ENCODE measurements at regions not wholly inside any gene's neighbourhood (a gene's known extent, or its start where the extent isn't known, plus 50 kb on each side); places are given as distances from the start of the nearest gene placed in this dataset.
A peak's percentile ranks its signal among the peaks of the same experiment; 100 is the strongest.
"Not testable (repeated sequence)": the region's sequence is repeated elsewhere in the genome, so short reads cannot be mapped to it uniquely, and the experiment has no call there.

- DNase-seq (ENCODE audit: low read depth), result not testable (repeated sequence)
Measured at GRCh38 chr1:224028802-224029201, 85.1 kb upstream of the FBXO28 start.

- not testable (repeated sequence) for DNase-seq (ENCODE audit: low read depth)
Measured at GRCh38 chr1:224023122-224023521, 90.8 kb upstream of the FBXO28 start.

- DNase-seq (ENCODE audit: low read depth), result not testable (repeated sequence)
Measured at GRCh38 chr1:224022249-224022970, 91.5 kb upstream of the FBXO28 start.

- not testable (repeated sequence) for DNase-seq (ENCODE audit: low read depth)
Measured at GRCh38 chr1:224019866-224020265, 94.0 kb upstream of the FBXO28 start.

- DNase-seq (ENCODE audit: low read depth), result not testable (repeated sequence)
Measured at GRCh38 chr1:224015782-224016181, 98.1 kb upstream of the FBXO28 start.

GRCh38 chr1:224014330-224014649 lies 99.6 kb upstream of the FBXO28 start:
- no peak for DNase-seq (ENCODE audit: low read depth)

GRCh38 chr1:224013626-224014329 lies 100.1 kb upstream of the FBXO28 start:
- DNase-seq (ENCODE audit: low read depth), result not testable (repeated sequence)

GRCh38 chr1:224012807-224013434 lies 101.0 kb upstream of the FBXO28 start:
- DNase-seq (ENCODE audit: low read depth), result not testable (repeated sequence)

GRCh38 chr1:224012162-224012561 lies 101.7 kb upstream of the FBXO28 start:
- DNase-seq (ENCODE audit: low read depth), result not testable (repeated sequence)

GRCh38 chr1:224011751-224012150 lies 102.2 kb upstream of the FBXO28 start:
- not testable (repeated sequence) for DNase-seq (ENCODE audit: low read depth)

GRCh38 chr1:224011153-224011552 lies 102.8 kb upstream of the FBXO28 start:
- not testable (repeated sequence) for DNase-seq (ENCODE audit: low read depth)

- DNase-seq (ENCODE audit: low read depth), result not testable (repeated sequence)
Measured at GRCh38 chr1:224005973-224006372, 107.9 kb upstream of the FBXO28 start.

- DNase-seq (ENCODE audit: low read depth), result not testable (repeated sequence)
Measured at GRCh38 chr1:224004552-224005315, 109.2 kb upstream of the FBXO28 start.

- DNase-seq (ENCODE audit: low read depth), result not testable (repeated sequence)
Measured at GRCh38 chr1:224003896-224004295, 110.0 kb upstream of the FBXO28 start.

- DNase-seq (ENCODE audit: low read depth), result not testable (repeated sequence)
Measured at GRCh38 chr1:224001757-224002156, 112.2 kb upstream of the FBXO28 start.

- DNase-seq (ENCODE audit: low read depth), result not testable (repeated sequence)
Measured at GRCh38 chr1:223999761-224000160, 114.2 kb upstream of the FBXO28 start.

GRCh38 chr1:223998676-223999455 lies 115.0 kb upstream of the FBXO28 start:
- not testable (repeated sequence) for DNase-seq (ENCODE audit: low read depth)

- DNase-seq (ENCODE audit: low read depth), result not testable (repeated sequence)
Measured at GRCh38 chr1:223996376-223996775, 117.5 kb upstream of the FBXO28 start.

GRCh38 chr1:223992456-223993246 lies 121.3 kb upstream of the FBXO28 start:
- peak; percentile 100 for DNase-seq (ENCODE audit: low read depth)

- not testable (repeated sequence) for DNase-seq (ENCODE audit: low read depth)
Measured at GRCh38 chr1:223991297-223991857, 122.5 kb upstream of the FBXO28 start.

Data from stimulated activated CD8-positive, alpha-beta memory T cell treated with anti-CD3 and anti-CD28 coated beads, Interleukin-12 subunit alpha, Interleukin-12 subunit beta, amount 100 ng/mL, for 4 hours (primary cell).